ENCODE measurements at regions not wholly inside any gene's neighbourhood (a gene's known extent, or its start where the extent isn't known, plus 50 kb on each side); places are given as distances from the start of the nearest gene placed in this dataset.

GRCh38 chr3:169029674-169030285, 633.7 kb downstream of the MECOM start:
- H3K27ac ChIP-seq, result no peak overlapping the region

GRCh38 chr3:169028716-169029115, 634.8 kb downstream of the MECOM start:
- no peak overlapping the region for H3K27ac ChIP-seq
- TF ChIP-seq ZFX (IDR thresholded peaks at IDR 0.05), result no peak
- no peak for TF ChIP-seq CTCF (conservative IDR thresholded peaks at IDR 0.05)

More at GRCh38 chr3:169029674-169030285, 633.7 kb downstream of the MECOM start:
- TF ChIP-seq CTCF (conservative IDR thresholded peaks at IDR 0.05), result no peak
- TF ChIP-seq ZFX (IDR thresholded peaks at IDR 0.05), result no peak

GRCh38 chr3:169026543-169027182, 636.8 kb downstream of the MECOM start:
- TF ChIP-seq CTCF (conservative IDR thresholded peaks at IDR 0.05), result no peak
- no peak for TF ChIP-seq ZFX (IDR thresholded peaks at IDR 0.05)
- no peak overlapping the region for H3K27ac ChIP-seq

- TF ChIP-seq ZFX (IDR thresholded peaks at IDR 0.05) (no peak), CTCF (conservative IDR thresholded peaks at IDR 0.05) (no peak)
- H3K27ac ChIP-seq, result no peak overlapping the region
Observed at GRCh38 chr3:169022457-169022856, 641.1 kb downstream of the MECOM start.

- TF ChIP-seq CTCF (conservative IDR thresholded peaks at IDR 0.05), result no peak
- TF ChIP-seq ZFX (IDR thresholded peaks at IDR 0.05), result no peak
- H3K27ac ChIP-seq, result no peak overlapping the region
Observed at GRCh38 chr3:169020371-169020770, 643.1 kb downstream of the MECOM start.

- no peak overlapping the region for H3K27ac ChIP-seq
- TF ChIP-seq ZFX (IDR thresholded peaks at IDR 0.05) (no peak), CTCF (conservative IDR thresholded peaks at IDR 0.05) (no peak)
Observed at GRCh38 chr3:169009453-169009852, 654.1 kb downstream of the MECOM start.

- no peak for TF ChIP-seq CTCF (conservative IDR thresholded peaks at IDR 0.05)
- no peak for TF ChIP-seq ZFX (IDR thresholded peaks at IDR 0.05)
Observed at GRCh38 chr3:169008776-169009358, 654.6 kb downstream of the MECOM start.

More at GRCh38 chr3:169008776-169009358, 654.6 kb downstream of the MECOM start:
- no peak overlapping the region for H3K27ac ChIP-seq
